MG63 (cell line): ENCODE measurements at regions not wholly inside any gene's neighbourhood (a gene's known extent, or its start where the extent isn't known, plus 50 kb on each side); places are given as distances from the start of the nearest gene placed in this dataset.

Source experiments
- DNase-seq: peaks from one replicate; pipeline ENCODE4 v3.0.0-alpha.2; 2020
- H3K27me3 ChIP-seq: fragments of 250-450 bp; sonication (Bioruptor Pico); 2 replicates; pipeline ENCODE4 v1.5.1; 2020; ENCODE audit warnings: mild to moderate bottlenecking, moderate library complexity
- H3K36me3 ChIP-seq: fragments of 250-450 bp; sonication (Bioruptor Pico); 2 replicates; pipeline ENCODE4 v1.5.1; 2020; ENCODE audit warnings: mild to moderate bottlenecking, moderate library complexity
- H3K4me3 ChIP-seq: fragments of 250-450 bp; sonication (Bioruptor Pico); 2 replicates; pipeline ENCODE4 v1.5.1; 2020; ENCODE audit warnings: mild to moderate bottlenecking, moderate library complexity
- H3K9me3 ChIP-seq: fragments of 250-450 bp; sonication (Bioruptor Pico); 2 replicates; pipeline ENCODE4 v1.5.1; 2020; ENCODE audit warnings: mild to moderate bottlenecking, moderate library complexity

GRCh38 chr2:128378231-128379020 is 59.8 kb upstream of the HS6ST1 start:
- Histone ChIP-seq H3K36me3 (no peaks in the 10 kb centered on the region), H3K4me3 (no peak overlapping the region)
- no peak for DNase-seq

GRCh38 chr2:128379021-128380015 is 60.6 kb upstream of the HS6ST1 start:
- Histone ChIP-seq H3K36me3 (no peaks in the 10 kb centered on the region), H3K27me3 (no peaks in the 10 kb centered on the region), H3K4me3 (no peak overlapping the region), H3K9me3 (no peaks in the 10 kb centered on the region)
- peak; percentile 28 for DNase-seq

More at GRCh38 chr2:128378231-128379020, 59.8 kb upstream of the HS6ST1 start:
- no peaks in the 10 kb centered on the region for H3K9me3 ChIP-seq
- no peaks in the 10 kb centered on the region for H3K27me3 ChIP-seq

- Histone ChIP-seq H3K36me3 (no peaks in the 10 kb centered on the region), H3K27me3 (no peaks in the 10 kb centered on the region), H3K4me3 (no peak overlapping the region), H3K9me3 (no peaks in the 10 kb centered on the region)
- DNase-seq, result no peak
Observed at GRCh38 chr2:128380061-128380889, 61.6 kb upstream of the HS6ST1 start.

GRCh38 chr2:128380961-128381938 is 62.6 kb upstream of the HS6ST1 start:
- H3K36me3 ChIP-seq, result no peaks in the 10 kb centered on the region
- DNase-seq, result no peak
- no peaks in the 10 kb centered on the region for H3K9me3 ChIP-seq
- no peak overlapping the region for H3K4me3 ChIP-seq
- no peaks in the 10 kb centered on the region for H3K27me3 ChIP-seq

- DNase-seq, result no peak
- no peak overlapping the region for H3K4me3 ChIP-seq
- H3K9me3 ChIP-seq, result no peaks in the 10 kb centered on the region
- no peaks in the 10 kb centered on the region for H3K36me3 ChIP-seq
- no peaks in the 10 kb centered on the region for H3K27me3 ChIP-seq
Observed at GRCh38 chr2:128384446-128384845, 65.8 kb upstream of the HS6ST1 start.

- no peak for DNase-seq
- H3K36me3 ChIP-seq, result no peaks in the 10 kb centered on the region
- no peak overlapping the region for H3K4me3 ChIP-seq
- H3K27me3 ChIP-seq, result no peaks in the 10 kb centered on the region
- no peaks in the 10 kb centered on the region for H3K9me3 ChIP-seq
Observed at GRCh38 chr2:128384956-128385355, 66.3 kb upstream of the HS6ST1 start.

GRCh38 chr2:128385365-128385764 is 66.7 kb upstream of the HS6ST1 start:
- DNase-seq, result no peak
- Histone ChIP-seq H3K4me3 (no peak overlapping the region), H3K9me3 (no peaks in the 10 kb centered on the region), H3K36me3 (no peaks in the 10 kb centered on the region), H3K27me3 (no peaks in the 10 kb centered on the region)

- H3K4me3 ChIP-seq, result no peak overlapping the region
- DNase-seq, result no peak
- no peaks in the 10 kb centered on the region for H3K36me3 ChIP-seq
- no peaks in the 10 kb centered on the region for H3K27me3 ChIP-seq
- no peaks in the 10 kb centered on the region for H3K9me3 ChIP-seq
Observed at GRCh38 chr2:128386066-128386465, 67.4 kb upstream of the HS6ST1 start.

- Histone ChIP-seq H3K36me3 (no peaks in the 10 kb centered on the region), H3K27me3 (no peaks in the 10 kb centered on the region), H3K4me3 (no peak overlapping the region), H3K9me3 (no peaks in the 10 kb centered on the region)
- DNase-seq, result no peak
Observed at GRCh38 chr2:128388499-128388941, 69.9 kb upstream of the HS6ST1 start.

GRCh38 chr2:128389388-128390086 is 70.9 kb upstream of the HS6ST1 start:
- Histone ChIP-seq H3K36me3 (no peaks in the 10 kb centered on the region), H3K27me3 (no peaks in the 10 kb centered on the region), H3K9me3 (no peaks in the 10 kb centered on the region), H3K4me3 (no peak overlapping the region)
- no peak for DNase-seq

GRCh38 chr2:128390256-128390990 is 71.8 kb upstream of the HS6ST1 start:
- no peaks in the 10 kb centered on the region for H3K27me3 ChIP-seq
- H3K36me3 ChIP-seq, result no peaks in the 10 kb centered on the region
- H3K4me3 ChIP-seq, result no peak overlapping the region
- DNase-seq, result no peak
- H3K9me3 ChIP-seq, result no peaks in the 10 kb centered on the region

GRCh38 chr2:128390991-128391630 is 72.4 kb upstream of the HS6ST1 start:
- no peak for DNase-seq

GRCh38 chr2:128391679-128392078 is 73.0 kb upstream of the HS6ST1 start:
- DNase-seq, result no peak
- Histone ChIP-seq H3K27me3 (no peaks in the 10 kb centered on the region), H3K4me3 (no peak overlapping the region), H3K36me3 (no peaks in the 10 kb centered on the region), H3K9me3 (no peaks in the 10 kb centered on the region)

More at GRCh38 chr2:128390991-128391630, 72.4 kb upstream of the HS6ST1 start:
- H3K4me3 ChIP-seq, result no peak overlapping the region
- H3K9me3 ChIP-seq, result no peaks in the 10 kb centered on the region
- no peaks in the 10 kb centered on the region for H3K36me3 ChIP-seq
- no peaks in the 10 kb centered on the region for H3K27me3 ChIP-seq

- H3K27me3 ChIP-seq, result no peaks in the 10 kb centered on the region
- no peak overlapping the region for H3K4me3 ChIP-seq
- no peaks in the 10 kb centered on the region for H3K9me3 ChIP-seq
- no peak for DNase-seq
- no peaks in the 10 kb centered on the region for H3K36me3 ChIP-seq
Observed at GRCh38 chr2:128392207-128392606, 73.5 kb upstream of the HS6ST1 start.
